ENCODE measurements at regions not wholly inside any gene's neighbourhood (a gene's known extent, or its start where the extent isn't known, plus 50 kb on each side); places are given as distances from the start of the nearest gene placed in this dataset.
A peak's percentile ranks its signal among the peaks of the same experiment; 100 is the strongest.

GRCh38 chrX:26670521-26670920 is 454.6 kb downstream of the MAGEB5 start:
- Mint-ChIP-seq H3K27ac (ENCODE audit: unreplicated experiment) (no peak overlapping the region), H3K4me3 (ENCODE audit: unreplicated experiment) (no peak overlapping the region), H3K36me3 (ENCODE audit: unreplicated experiment) (no peaks in the 10 kb centered on the region), H3K9me3 (ENCODE audit: unreplicated experiment) (no peaks in the 10 kb centered on the region), H3K4me1 (ENCODE audit: low read depth, unreplicated experiment) (peaks cover 2% of the 10 kb centered on the region), H3K27me3 (ENCODE audit: unreplicated experiment) (no peaks in the 10 kb centered on the region)
- TF ChIP-seq CTCF (IDR thresholded peaks at IDR 0.05; ENCODE audit: partially characterized antibody, unreplicated experiment), result no peak
- DNase-seq, result no peak

- Mint-ChIP-seq H3K27me3 (ENCODE audit: unreplicated experiment) (no peaks in the 10 kb centered on the region), H3K4me3 (ENCODE audit: unreplicated experiment) (no peak overlapping the region), H3K36me3 (ENCODE audit: unreplicated experiment) (no peaks in the 10 kb centered on the region), H3K27ac (ENCODE audit: unreplicated experiment) (no peak overlapping the region), H3K4me1 (ENCODE audit: low read depth, unreplicated experiment) (no peaks in the 10 kb centered on the region), H3K9me3 (ENCODE audit: unreplicated experiment) (no peaks in the 10 kb centered on the region)
- no peak for DNase-seq
- TF ChIP-seq CTCF (IDR thresholded peaks at IDR 0.05; ENCODE audit: partially characterized antibody, unreplicated experiment), result peak; percentile 11
Measured at GRCh38 chrX:26664919-26665318, 448.9 kb downstream of the MAGEB5 start.

GRCh38 chrX:26653050-26653449 is 437.1 kb downstream of the MAGEB5 start:
- no peaks in the 10 kb centered on the region for H3K4me1 Mint-ChIP-seq (ENCODE audit: low read depth, unreplicated experiment)
- H3K36me3 Mint-ChIP-seq (ENCODE audit: unreplicated experiment), result no peaks in the 10 kb centered on the region
- no peak overlapping the region for H3K27ac Mint-ChIP-seq (ENCODE audit: unreplicated experiment)
- no peaks in the 10 kb centered on the region for H3K27me3 Mint-ChIP-seq (ENCODE audit: unreplicated experiment)
- H3K9me3 Mint-ChIP-seq (ENCODE audit: unreplicated experiment), result no peaks in the 10 kb centered on the region
- no peak overlapping the region for H3K4me3 Mint-ChIP-seq (ENCODE audit: unreplicated experiment)
- no peak for TF ChIP-seq CTCF (IDR thresholded peaks at IDR 0.05; ENCODE audit: partially characterized antibody, unreplicated experiment)
- no peak for DNase-seq

- H3K27ac Mint-ChIP-seq (ENCODE audit: unreplicated experiment), result no peak overlapping the region
- no peaks in the 10 kb centered on the region for H3K36me3 Mint-ChIP-seq (ENCODE audit: unreplicated experiment)
- no peak overlapping the region for H3K4me3 Mint-ChIP-seq (ENCODE audit: unreplicated experiment)
- no peak for DNase-seq
- no peaks in the 10 kb centered on the region for H3K9me3 Mint-ChIP-seq (ENCODE audit: unreplicated experiment)
- H3K4me1 Mint-ChIP-seq (ENCODE audit: low read depth, unreplicated experiment), result no peaks in the 10 kb centered on the region
- TF ChIP-seq CTCF (IDR thresholded peaks at IDR 0.05; ENCODE audit: partially characterized antibody, unreplicated experiment), result no peak
- H3K27me3 Mint-ChIP-seq (ENCODE audit: unreplicated experiment), result no peaks in the 10 kb centered on the region
Measured at GRCh38 chrX:26651755-26652154, 435.8 kb downstream of the MAGEB5 start.

GRCh38 chrX:26649534-26649933 is 433.6 kb downstream of the MAGEB5 start:
- Mint-ChIP-seq H3K4me3 (ENCODE audit: unreplicated experiment) (no peak overlapping the region), H3K36me3 (ENCODE audit: unreplicated experiment) (no peaks in the 10 kb centered on the region), H3K27me3 (ENCODE audit: unreplicated experiment) (no peaks in the 10 kb centered on the region), H3K9me3 (ENCODE audit: unreplicated experiment) (no peaks in the 10 kb centered on the region), H3K27ac (ENCODE audit: unreplicated experiment) (no peak overlapping the region), H3K4me1 (ENCODE audit: low read depth, unreplicated experiment) (no peaks in the 10 kb centered on the region)
- no peak for DNase-seq
- TF ChIP-seq CTCF (IDR thresholded peaks at IDR 0.05; ENCODE audit: partially characterized antibody, unreplicated experiment), result peak; percentile 69

All from glutamatergic neuron (in vitro differentiated cells).